ENCODE measurements at regions not wholly inside any gene's neighbourhood (a gene's known extent, or its start where the extent isn't known, plus 50 kb on each side); places are given as distances from the start of the nearest gene placed in this dataset.

- no peak overlapping the region for H2AK5ac ChIP-seq (ENCODE audit: insufficient read length, low read length)
- no peak overlapping the region for H3K23ac ChIP-seq (ENCODE audit: insufficient read length, low read depth, low read length)
- H4K91ac ChIP-seq (ENCODE audit: insufficient read length, low read depth, low read length) = no peak overlapping the region
- no peaks in the 10 kb centered on the region for H4K20me1 ChIP-seq (ENCODE audit: control insufficient read depth, insufficient read depth, insufficient read length)
- no peak for DNase-seq
- no CpG with 5 or more reads among the region's 7 CpGs for WGBS (ENCODE audit: extremely low coverage, insufficient read length, low lambda C conversion rate)
- no peak overlapping the region for H2BK5ac ChIP-seq (ENCODE audit: insufficient read length, low read length)
- H3K9me3 ChIP-seq (ENCODE audit: control insufficient read depth, low read depth, low read length) = no peaks in the 10 kb centered on the region
- H3K27ac ChIP-seq (ENCODE audit: insufficient read length, low read depth, low read length) = no peak overlapping the region
- no peak overlapping the region for H3K18ac ChIP-seq (ENCODE audit: insufficient read length, low read depth, low read length)
- H3K14ac ChIP-seq (ENCODE audit: insufficient read depth, low read length) = no peak overlapping the region
- H2BK120ac ChIP-seq (ENCODE audit: low read depth, low read length, poor library complexity, severe bottlenecking) = no peak overlapping the region
- no peak overlapping the region for H3K4me2 ChIP-seq (ENCODE audit: insufficient read depth, insufficient read length, low read length)
- H2AFZ ChIP-seq (ENCODE audit: low read length) = no peak overlapping the region
- no peak overlapping the region for H4K5ac ChIP-seq (ENCODE audit: insufficient read length, low read depth, low read length)
- H3K23me2 ChIP-seq (ENCODE audit: insufficient read length, low read depth, low read length, poor library complexity, severe bottlenecking) = no peaks in the 10 kb centered on the region
- H3K56ac ChIP-seq (ENCODE audit: insufficient read length, low read depth, low read length) = no peak overlapping the region
- no peaks in the 10 kb centered on the region for H3K79me2 ChIP-seq (ENCODE audit: insufficient read depth, low read length)
- H3K27me3 Mint-ChIP-seq (ENCODE audit: low read depth) = no peaks in the 10 kb centered on the region
- H2BK12ac ChIP-seq (ENCODE audit: insufficient read length, low read depth, low read length) = no peak overlapping the region
- H3K27me3 ChIP-seq (ENCODE audit: insufficient read depth, low read length) = no peaks in the 10 kb centered on the region
- H3K79me1 ChIP-seq (ENCODE audit: insufficient read depth, low read depth, low read length, poor library complexity, severe bottlenecking) = no peaks in the 10 kb centered on the region
- H3K9ac ChIP-seq (ENCODE audit: extremely low read depth, insufficient read length, low read length) = no peak overlapping the region
- no peak overlapping the region for H4K8ac ChIP-seq (replicated peaks; ENCODE audit: insufficient read length, low read depth, low read length)
- TF ChIP-seq CTCF (conservative IDR thresholded peaks at IDR 0.05) = no peak
- peaks cover 4 to 10% of the 10 kb centered on the region in 2 experiments for H3K4me1 Mint-ChIP-seq
- H3K36me3 Mint-ChIP-seq (ENCODE audit: insufficient read depth in 1 of 3, low read depth in 3 of 3) = peaks cover 0 to 5% (median 0%) of the 10 kb centered on the region in 3 experiments; a peak in 1 of 7 replicates
- no peak overlapping the region for H3K27ac Mint-ChIP-seq
- H2BK20ac ChIP-seq (ENCODE audit: low read depth, low read length, poor library complexity, severe bottlenecking) = no peak overlapping the region
- no peak overlapping the region for H3K4me3 Mint-ChIP-seq
- H3K9me3 Mint-ChIP-seq = peaks cover 3 to 9% of the 10 kb centered on the region in 2 experiments; a peak in 4 of 5 replicates
- no peak overlapping the region for H2BK15ac ChIP-seq (ENCODE audit: low read depth, low read length)
- no peaks in the 10 kb centered on the region for H3K4me1 ChIP-seq (ENCODE audit: insufficient read depth, low read length)
- H3T11ph ChIP-seq (ENCODE audit: low read length) = no peak overlapping the region
- no peak overlapping the region for H3K4ac ChIP-seq (ENCODE audit: low read depth, low read length)
Measured at GRCh38 chr21:32131164-32131563, 147.7 kb downstream of the MIS18A start.
